HG03280 (cell line): ENCODE measurements at regions not wholly inside any gene's neighbourhood (a gene's known extent, or its start where the extent isn't known, plus 50 kb on each side); places are given as distances from the start of the nearest gene placed in this dataset.
"Not testable (repeated sequence)": the region's sequence is repeated elsewhere in the genome, so short reads cannot be mapped to it uniquely, and the experiment has no call there.

Experiments
- ATAC-seq: cut with Tn5 transposase; IDR thresholded peaks from one replicate; pipeline ENCODE4 v1.9.1; 2021; ENCODE audit warnings: mild to moderate bottlenecking, moderate library complexity; ENCODE audit not compliant: unreplicated experiment

DNA sequence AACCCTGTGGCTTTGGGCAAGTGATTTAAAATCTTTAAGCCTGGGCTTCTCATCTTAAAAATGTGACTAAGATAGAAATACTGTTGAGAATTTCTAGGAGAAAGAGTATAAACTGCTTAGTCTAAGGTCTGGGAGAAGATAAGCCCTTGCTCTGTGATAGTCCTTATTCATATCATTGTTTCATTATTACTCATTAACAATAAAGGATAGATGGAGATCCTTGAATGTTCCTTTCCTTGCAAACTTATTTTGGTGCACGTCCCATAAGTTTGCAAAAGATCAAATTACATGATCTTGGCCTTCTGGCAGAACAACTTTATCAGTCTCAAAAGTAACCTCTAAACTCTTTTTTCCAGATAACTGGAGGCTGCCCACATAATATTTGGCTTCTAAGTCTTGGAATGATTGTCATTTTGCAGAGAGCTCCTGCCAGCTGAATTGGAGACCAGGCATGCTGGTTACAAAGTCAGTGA is 138.3 kb downstream of the FAM124B start:
- ATAC-seq, result no peak

DNA sequence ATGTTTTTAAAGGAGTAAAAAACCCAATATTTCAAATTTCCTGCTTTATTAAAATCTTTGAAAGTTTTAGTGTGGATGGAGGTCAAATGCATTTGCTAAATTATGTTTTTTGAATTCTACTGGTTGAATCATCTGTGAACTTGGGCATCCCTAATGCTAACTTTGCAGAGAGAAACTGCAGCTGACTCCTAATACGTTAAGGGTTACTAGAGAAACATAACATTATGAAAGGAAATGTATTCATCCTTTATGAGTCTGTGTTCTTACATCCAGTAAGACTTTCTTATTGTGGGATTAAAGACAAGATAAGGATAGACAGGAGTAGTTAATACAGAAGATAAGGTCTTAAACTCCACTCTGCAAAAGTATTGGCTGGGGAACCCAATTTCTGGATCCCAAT is 140.6 kb downstream of the FAM124B start:
- ATAC-seq, result no peak

DNA sequence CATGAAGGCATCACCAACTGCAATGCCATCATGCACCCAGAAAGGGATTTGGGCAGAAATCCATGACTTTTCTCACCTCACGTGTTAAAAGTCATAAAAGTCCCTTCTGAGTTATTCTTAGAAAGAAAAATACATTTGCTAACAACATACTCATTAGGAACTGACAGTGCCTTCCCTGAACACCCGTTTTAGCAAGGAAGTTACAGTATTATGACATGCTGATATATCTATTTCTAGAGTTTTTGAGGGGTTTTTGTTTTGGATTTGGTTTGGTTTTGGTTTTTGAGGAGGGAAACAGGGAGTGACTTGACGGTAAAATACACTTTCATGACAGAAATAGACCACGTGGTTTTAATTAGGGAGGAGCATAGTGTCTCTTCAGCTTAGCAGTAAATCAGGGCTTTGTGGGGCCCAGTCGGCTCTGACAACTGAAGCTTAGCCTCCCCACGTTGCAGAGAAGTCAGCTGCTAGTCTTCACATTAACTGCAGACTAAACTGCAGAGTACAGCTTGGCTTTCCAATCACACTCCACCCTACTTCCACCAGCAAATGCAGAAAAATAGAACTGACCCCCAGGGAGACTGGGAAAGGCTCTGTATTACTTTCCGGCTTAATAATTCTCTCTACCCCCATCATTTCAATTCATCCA is 141.4 kb downstream of the FAM124B start:
- no peak for ATAC-seq

DNA sequence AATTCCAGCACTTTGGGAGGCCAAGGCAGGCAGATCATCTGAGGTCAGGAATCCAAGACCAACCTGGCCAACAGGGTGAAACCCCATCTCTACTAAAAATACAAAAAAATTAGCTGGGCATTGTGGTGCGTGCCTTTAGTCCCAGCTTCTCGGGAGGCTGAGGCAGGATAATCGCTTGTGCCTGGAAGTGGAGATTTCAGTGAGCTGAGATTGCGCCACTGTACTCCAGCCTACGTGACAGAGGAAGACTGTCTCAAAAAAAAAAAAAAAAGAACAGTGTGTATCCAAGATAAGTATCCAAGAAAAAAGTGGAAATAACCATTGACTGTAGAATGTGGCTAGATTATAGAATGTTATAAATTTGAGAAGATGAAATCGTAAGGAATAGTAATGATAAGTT is 142.1 kb downstream of the FAM124B start:
- no peak for ATAC-seq

DNA sequence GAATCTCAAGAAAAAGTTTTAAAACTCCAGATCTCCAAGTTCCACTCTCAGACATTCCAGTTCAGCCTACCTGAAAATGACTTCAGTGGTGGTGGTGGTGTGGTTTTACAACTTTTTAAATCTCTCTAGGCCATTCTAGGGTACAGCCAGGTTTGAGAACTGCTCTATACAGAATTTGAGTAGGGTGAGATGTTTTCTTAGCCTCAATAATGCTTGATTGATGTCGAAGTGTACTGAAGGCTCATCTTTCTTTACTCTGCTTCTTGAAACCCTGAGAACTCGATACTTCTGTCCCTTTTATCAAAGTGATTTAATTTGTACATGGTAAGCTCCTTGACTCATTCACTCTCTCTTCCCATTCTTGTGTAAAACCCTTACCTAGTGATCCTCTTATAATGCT is 143.8 kb downstream of the FAM124B start:
- ATAC-seq, result no peak

DNA sequence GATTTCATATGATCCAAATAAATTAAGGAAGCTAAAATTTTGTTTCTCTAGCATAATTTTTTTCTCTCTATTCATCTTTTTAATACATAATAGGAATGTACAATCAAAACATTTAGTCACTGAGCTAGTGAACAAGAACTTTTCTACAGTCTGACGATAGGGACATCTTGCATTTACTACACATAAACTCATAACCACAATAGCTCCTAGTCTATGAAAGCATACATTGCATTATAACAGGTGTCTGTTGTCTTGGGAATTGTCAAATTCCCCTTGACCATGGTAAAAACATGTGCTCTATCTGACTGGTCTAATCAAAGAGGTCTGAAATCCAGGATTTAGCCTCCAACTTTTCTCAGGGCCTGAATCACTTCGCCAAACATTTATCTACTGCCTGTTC is 144.8 kb downstream of the FAM124B start:
- ATAC-seq, result no peak

DNA sequence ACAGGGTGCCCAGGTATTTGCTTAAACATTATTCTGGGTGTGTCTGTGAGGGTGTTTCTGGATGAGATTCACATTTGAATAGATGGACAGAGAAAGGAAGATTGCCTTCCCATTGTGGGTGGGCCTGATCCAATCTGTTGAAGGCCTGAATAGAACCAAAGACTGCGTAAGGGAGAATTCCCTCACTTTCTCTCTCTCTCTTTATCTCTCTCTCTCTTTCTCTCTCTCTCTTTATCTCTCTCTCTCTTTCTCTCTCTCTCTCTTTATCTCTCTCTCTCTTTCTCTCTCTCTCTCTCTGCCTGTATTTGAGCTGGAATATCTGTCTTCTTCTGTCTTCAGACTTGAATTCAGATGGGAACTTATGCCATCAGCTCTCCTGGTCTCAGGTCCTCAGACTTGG is 148.4 kb downstream of the FAM124B start:
- ATAC-seq, result no peak

DNA sequence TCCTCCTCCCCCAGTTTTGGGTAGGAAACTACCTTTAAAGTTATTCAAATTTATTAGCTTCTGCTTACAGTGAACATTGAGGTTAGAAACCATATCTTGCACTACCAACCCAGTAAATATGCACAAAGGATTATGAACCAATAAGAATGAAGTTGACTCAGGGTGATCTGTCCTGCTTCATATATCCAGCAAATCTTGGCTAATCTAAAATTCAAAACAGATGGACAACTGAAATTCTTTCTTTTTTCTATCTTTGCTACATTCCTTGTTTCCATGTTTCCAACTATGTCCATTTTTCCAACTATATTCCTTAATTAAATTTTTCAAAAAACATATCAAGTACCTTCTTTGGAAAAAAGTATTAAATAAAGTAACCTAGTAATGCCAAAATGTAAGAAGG is 149.3 kb downstream of the FAM124B start:
- no peak for ATAC-seq

DNA sequence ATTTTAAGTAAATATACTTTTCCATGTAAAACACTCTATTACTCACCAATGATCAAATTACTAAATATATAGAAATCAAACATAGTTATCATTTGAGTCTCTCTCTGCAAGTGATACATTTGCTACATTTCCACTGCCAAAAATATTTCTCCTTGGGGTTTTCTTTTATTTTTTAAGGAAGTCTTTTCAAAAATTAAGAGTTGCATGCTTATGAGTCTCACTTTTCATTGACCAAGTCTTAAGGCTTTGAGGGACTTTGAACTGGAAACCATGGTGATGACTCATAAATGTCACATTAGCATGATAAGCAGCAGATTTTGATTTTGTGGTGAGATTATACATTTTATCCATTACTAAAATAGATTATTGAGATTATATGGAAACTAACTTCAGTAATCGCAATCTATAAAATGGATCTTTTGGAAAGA is 152.9 kb downstream of the FAM124B start:
- ATAC-seq, result no peak

DNA sequence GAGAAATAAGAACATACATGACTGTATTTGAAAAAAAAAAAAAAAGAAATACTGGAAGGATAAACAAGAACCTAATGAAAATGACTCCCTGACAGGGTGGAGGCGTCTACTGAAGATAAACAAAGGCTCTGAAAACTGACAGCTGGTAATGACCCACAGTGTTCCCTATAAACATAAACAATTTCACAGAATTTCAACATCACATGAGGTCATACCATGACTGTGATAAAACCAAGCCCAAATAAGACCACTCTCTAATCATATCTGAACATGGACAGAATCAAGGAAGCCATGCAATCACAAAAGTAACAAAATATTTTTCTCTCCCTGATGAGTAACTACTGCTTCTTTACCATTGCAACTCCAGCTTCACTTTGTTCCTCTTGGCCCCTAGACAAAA is 159.3 kb downstream of the FAM124B start:
- ATAC-seq, result no peak

DNA sequence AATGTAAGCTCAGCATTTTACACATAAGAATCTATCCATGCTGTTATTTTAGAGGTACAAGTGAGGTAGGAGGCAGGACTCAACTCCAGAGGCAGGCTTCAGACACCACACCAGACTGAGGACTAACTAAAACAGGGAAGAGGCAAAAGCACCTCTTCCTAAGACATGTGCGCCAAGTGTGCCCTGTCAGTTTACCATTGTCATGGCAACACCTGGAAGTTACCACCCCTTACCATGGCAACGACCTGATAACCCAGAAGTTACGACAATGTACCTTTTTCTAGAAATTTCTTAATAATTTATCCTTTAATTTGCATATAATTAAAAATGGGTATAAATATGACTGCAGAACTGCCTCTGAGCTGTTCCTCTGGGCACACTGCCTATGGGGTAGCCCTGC is 160.1 kb downstream of the FAM124B start:
- no peak for ATAC-seq

DNA sequence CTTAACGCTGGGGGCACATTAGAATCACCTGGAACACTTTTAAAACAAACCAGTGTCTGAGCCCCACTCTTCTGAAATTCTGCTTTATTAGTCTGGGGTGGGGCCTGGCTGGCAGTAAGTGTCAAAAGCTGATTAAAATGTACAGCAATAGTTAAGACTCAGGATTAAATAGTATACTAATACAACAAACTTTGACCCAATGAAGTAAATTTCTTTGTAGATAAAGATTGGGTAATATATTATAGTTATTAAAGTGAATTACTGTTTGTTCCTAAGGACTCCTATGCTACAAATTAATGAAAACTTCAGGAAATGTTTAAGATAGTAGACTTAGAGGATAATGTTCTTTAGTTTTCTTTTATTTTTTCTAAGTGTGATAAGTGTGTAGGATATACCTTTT is 160.9 kb downstream of the FAM124B start:
- no peak for ATAC-seq

DNA sequence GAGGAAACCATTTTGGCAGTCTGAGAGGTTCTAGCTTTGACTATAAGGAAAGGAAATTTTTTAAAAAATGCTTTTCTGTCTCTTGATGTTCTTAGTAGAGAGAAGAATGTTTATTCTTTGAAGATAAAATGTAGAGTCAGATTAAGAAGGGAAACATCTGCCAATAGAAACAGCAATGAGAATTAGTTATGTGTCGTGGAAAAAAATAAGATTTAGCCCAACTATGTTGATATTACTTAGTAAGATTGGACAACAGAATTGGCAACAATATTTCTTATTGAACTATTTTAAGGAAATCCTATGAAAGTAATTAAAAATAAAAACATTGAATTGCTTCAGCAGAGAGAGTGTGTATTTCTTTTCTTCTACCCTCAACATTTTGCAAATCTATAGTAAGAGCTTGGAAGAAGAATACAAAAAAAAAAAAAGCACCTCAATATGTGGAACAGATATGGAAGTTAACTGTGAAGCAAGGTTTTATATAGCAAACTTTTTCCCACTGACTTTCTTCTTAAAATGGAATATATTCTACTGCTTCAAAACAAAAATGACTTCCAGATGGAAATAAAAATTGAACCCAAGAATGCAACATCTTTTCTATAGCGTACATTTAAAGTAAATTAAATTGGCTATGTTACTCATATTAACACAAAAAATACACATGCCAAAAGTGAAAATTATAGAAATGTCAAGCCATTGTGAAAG is 177.9 kb downstream of the FAM124B start:
- no peak for ATAC-seq

DNA sequence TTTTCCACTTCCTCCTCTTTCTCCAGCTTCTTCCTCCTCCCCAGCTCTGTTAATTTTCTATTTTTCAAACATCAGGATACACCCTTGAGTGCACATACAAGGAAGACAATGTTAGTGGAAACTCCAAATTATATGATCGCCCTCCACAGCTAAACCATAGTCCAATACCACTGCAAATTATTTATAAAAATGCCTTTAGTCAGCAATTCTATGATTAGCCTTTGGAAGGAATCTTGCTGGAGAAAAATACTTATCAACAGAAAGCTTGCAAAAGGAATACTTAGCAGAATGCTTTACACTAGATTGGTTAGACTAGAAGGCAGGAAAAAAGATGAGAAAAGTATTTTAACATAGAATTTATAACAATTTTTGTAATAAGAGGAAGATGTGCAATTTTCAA is 178.9 kb downstream of the FAM124B start:
- no peak for ATAC-seq

DNA sequence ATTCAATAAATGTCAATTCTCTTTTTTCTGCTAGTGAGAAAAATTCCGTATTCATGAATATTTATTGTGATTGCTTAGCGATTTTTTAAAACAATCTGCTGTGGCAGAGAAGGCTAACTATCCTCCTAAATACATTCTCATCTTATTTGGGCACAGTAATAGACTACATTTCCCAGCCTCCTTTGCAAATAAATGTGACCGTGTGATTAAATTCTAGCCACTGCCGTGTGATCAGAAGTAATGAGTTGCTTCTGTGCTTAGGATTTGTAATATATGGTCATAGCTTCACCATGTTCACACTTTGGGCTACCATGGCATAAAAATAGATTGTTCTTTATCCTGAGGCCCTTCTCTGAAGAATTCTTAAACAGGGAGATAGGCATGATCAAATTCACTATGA is 179.6 kb downstream of the FAM124B start:
- no peak for ATAC-seq

DNA sequence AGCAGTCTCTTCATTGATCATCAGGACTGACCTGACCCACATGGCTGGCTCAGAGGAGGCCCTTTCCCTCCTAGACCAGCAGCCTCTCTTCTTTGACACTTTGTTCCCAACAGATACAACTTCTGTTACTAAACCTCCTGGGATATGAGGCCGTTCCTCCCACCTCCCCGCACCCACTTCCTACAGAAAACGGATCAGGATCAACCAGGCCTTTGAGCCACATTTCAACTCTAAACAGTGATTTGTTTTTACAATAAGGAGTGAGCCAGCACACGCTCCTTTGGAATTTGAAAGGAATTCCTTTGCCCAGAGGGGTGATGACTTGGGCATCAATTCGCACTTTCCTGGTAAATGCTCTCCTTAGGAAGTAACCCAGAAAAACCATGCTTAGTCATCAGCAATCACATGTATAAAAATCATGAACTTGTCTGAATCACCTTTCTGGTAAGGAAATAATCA is 180.4 kb downstream of the FAM124B start:
- no peak for ATAC-seq

DNA sequence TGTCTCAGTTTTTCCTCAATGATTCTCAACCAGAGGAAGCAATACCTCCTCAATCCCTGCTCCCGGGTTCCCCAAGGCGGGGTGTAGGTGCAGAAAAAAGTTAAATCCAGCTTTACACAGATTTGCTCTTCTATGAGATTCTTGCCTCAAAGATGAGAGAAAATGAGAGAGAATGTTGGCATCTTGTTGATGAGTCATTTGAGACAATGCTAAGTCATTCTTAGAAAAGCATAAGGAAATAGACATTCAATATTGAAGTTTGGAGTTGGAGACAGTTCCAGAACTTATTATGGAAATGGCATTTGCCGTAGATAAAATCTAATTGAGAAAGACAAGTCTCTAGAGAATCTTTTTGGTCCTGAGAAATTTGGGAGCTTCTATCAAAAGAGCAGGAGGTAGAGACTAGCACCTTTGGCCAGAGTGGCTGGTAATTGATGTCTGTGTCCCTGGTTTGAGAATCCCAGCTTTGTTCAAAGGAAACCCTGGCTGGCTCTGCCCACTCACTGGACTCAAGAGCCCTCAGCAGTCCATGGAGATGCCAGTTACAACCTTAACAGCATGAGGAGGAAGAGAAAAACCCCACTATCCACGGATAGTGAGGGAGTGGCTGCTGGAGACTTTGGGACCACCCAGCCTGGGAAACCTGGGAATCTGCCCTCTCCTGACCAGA is 181.2 kb downstream of the FAM124B start:
- ATAC-seq, result no peak

DNA sequence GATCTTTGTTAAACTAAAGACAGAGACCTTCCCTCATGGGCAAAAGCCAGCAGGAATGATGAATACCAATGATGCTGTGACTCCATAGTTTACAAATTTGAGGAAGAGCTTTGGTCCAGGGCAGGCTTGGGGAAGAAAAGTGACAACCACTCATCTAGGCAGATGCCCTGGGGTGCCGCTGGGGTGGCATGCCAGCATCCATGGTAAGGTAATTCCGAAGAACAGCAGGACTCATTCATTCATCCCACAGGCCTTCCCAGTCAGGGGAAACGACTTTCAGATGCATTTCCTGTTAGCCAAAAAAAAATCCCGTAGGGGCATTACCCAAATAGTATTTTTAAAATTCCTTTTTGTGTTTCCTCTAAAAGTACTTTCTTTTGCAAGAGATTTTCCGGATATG is 180.7 kb upstream of the SERPINE2 start:
- no peak for ATAC-seq

DNA sequence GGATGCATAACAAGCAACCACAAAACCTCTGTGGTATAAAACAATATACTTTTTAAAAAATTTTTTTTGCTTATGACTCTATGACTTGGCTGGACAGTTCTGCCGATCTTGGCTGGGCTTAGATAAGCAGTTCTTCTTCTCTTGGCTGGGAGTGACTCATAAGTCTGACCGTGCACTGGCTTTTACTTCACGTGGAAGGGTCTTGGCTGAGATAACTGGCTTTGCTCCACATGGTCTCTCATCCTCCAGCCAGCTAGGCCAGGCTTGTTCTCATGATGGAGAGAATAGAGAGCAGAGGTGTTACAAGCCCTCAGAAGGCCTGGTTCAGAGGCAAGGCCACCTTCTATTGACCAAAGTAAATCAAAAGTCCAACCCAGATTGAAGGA is 178.9 kb upstream of the SERPINE2 start:
- no peak for ATAC-seq

DNA sequence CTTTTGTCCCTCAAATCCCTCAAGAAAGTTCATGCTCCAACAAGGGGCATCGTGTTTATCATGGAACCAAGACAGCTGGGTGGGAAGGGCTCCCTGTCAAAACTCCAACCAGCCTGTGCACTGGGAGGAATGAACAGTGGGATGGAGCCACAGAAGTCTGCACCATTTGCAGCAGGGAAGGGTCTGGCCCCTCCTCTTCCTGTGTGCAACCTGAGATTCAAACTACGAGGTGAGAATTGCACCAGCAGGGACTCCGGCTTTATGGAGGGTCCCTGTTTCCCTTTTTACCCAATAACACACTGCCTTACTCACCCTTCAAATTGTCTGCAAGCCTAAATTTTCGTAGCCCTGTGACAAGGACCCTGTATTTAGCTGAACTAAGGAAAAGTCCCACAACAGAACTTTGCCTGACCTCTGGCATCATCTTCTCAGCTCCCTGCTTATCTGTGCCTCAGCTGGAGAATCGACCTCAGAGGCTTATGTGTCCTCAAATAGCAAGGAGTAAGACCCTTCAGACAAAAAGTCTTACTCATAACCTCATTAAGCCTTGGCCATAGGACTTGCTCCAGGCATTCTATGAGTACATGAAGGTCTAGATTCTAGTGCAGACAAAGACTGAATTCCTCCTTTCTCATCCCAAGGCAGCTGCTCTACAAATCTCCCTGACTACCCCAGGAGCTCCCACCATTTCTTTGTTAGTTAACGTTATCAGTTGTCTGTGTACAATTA is 178.3 kb upstream of the SERPINE2 start:
- no peak for ATAC-seq

DNA sequence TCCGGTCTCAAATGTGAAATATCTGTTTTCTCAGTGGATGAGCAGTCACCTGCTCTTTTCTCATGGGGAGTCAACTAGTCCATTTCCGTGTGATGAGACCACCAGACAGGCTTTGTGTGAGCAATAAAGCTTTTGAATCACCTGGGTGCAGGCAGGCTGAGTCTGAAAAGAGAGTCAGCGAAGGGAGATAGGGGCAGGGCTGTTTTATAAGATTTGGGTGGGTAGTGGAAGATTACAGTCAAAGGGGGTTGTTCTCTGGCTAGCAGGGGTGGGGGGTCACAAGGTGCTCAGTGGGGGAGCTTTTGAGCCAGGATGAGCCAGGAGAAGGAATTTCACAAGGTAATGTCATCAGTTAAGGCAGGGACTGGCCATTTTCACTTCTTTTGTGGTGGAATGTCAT is 176.5 kb upstream of the SERPINE2 start:
- not testable (repeated sequence) for ATAC-seq
